GM10248 (cell line): ENCODE measurements at regions not wholly inside any gene's neighbourhood (a gene's known extent, or its start where the extent isn't known, plus 50 kb on each side); places are given as distances from the start of the nearest gene placed in this dataset.

ENCODE experiments used
- CTCF ChIA-PET: fragments of 300-600 bp; sonication (Branson Sonifier 250); formaldehyde crosslinking; extraction: SDS; loops from one replicate; lab custom pipeline; 2021; ENCODE audit warnings: antibody characterized with exemption; lab: Yijun Ruan, JAX
- POLR2A ChIA-PET: fragments of 350-650 bp; sonication (Branson Sonifier 250); formaldehyde crosslinking; extraction: SDS; loops from one replicate; lab custom pipeline; 2020; ENCODE audit warnings: antibody characterized with exemption; lab: Yijun Ruan, JAX
- DNase-seq: peaks from one replicate; pipeline ENCODE4 v3.0.0; 2012; ENCODE audit errors: extremely low spot score
- CTCF ChIP-seq: IDR thresholded peaks from 2 replicates; pipeline ENCODE4 v1.5.1; 2012; ENCODE audit warnings: mild to moderate bottlenecking, low read depth; ENCODE audit errors: extremely low read depth, missing control alignments, control extremely low read depth

DNA sequence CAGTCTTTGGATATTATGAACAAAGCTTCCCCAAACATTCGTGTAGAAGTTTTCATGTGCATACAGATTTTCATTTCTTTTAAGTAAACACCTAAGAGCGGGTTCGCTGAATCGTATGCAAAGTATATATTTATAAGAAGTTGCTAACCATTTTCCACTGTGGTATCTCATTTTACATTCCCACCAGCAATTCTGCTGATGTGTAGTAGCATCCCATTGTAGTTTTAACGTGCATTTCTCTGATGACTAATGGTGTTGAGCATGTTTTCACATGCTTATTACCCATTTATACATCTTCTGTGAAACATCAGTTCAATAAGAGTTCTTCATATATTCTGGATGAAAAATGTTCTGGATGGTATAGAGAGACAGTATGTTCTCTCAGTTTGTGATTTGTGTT lies 97.4 kb downstream of the IYD start:
- TF ChIP-seq CTCF: no peak
- POLR2A ChIA-PET: no interaction called here
- CTCF ChIA-PET: no interaction called here
- no peak for DNase-seq

GRCh38 chr6:150470131-150470530 lies 101.3 kb downstream of the IYD start:
- TF ChIP-seq CTCF: no peak
- ChIA-PET CTCF (interaction anchor here (1.4 kb wide), 1 partner anchor 20 kb away, joined by 3 read pairs; no protein-coding TSS in a partner anchor), POLR2A (no interaction called here)
- no peak for DNase-seq

- DNase-seq: no peak
- ChIA-PET POLR2A (no interaction called here), CTCF (no interaction called here)
These were observed 102.3 kb downstream of the IYD start for GRCh38 chr6:150470960-150471665.

GRCh38 chr6:150478656-150479545 lies 110.1 kb downstream of the IYD start:
- POLR2A ChIA-PET: no interaction called here
- CTCF ChIA-PET: interaction anchor here (1.1 to 1.5 kb wide), 4 partner anchors 10 to 84 kb away, joined by 3 to 5 read pairs (median 3); no protein-coding TSS in a partner anchor
- DNase-seq: no peak
- no peak for TF ChIP-seq CTCF

More at GRCh38 chr6:150470960-150471665, 102.3 kb downstream of the IYD start:
- TF ChIP-seq CTCF: no peak

DNA sequence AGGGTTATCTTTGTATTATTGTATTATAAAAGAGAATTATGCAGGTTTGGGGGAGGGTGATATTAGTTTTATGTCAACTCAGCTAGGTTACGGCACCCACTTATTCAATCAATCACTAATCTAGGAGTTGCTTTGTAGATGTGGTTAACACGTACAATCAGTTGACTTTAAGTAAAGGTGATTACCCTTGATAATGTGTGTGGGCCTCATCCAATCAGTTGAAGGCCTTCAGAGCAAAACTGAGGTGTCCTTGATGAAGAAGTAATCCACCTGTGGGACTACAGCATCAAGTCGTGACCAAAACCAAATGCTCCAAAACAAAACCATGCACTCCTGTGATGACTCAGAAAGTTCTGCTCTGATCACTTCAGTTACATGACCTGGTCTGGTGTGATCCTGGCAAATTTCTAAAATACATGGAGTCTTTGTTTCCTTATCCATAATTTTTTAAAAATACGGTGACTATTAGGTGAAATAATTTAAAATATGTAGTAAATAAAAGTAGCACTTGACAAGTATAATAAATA lies 114.1 kb downstream of the IYD start:
- no peak for DNase-seq
- ChIA-PET POLR2A (no interaction called here), CTCF (no interaction called here)
- TF ChIP-seq CTCF: no peak

GRCh38 chr6:150485161-150485958 lies 114.3 kb upstream of the PLEKHG1 start:
- CTCF ChIA-PET: interaction anchor here (1.3 to 1.4 kb wide), 3 partner anchors 12 to 414 kb away, joined by 3 read pairs; no protein-coding TSS in a partner anchor
- no peak for TF ChIP-seq CTCF
- DNase-seq: no peak
- POLR2A ChIA-PET: no interaction called here
